H1 (cell line): ENCODE measurements at regions not wholly inside any gene's neighbourhood (a gene's known extent, or its start where the extent isn't known, plus 50 kb on each side); places are given as distances from the start of the nearest gene placed in this dataset.
"Not testable (repeated sequence)": the region's sequence is repeated elsewhere in the genome, so short reads cannot be mapped to it uniquely, and the experiment has no call there.

Experiments
- CTCF ChIA-PET: fragments of 300-600 bp; sonication (Branson Sonifier 250); formaldehyde crosslinking; loops from one replicate; lab custom pipeline; 2021; ENCODE audit not compliant: partially characterized antibody; lab: Charles Lee
- POLR2A ChIA-PET: fragments of 300-600 bp; sonication (Branson Sonifier 250); formaldehyde crosslinking; loops from one replicate; lab custom pipeline; 2021; ENCODE audit warnings: inconsistent platforms; ENCODE audit not compliant: partially characterized antibody; lab: Charles Lee
- DNase-seq, 2 experiments: peaks; one replicate each; pipeline versions ENCODE4 v3.0.0 to v3.0.0-alpha.2; 2010 to 2022; ENCODE audit warnings: low spot score in 2 of 2, low read depth in 1 of 2, mixed read lengths in 1 of 2
- FAIRE-seq: peaks from 2 replicates; lab custom pipeline; 2011; peaks lifted over from hg19 to GRCh38; lab: Jason Lieb, UNC
- H2AFZ ChIP-seq: 2 replicates; pipeline ENCODE4 v1.8.1; 2012; ENCODE audit warnings: low read length, inconsistent platforms
- H2AK5ac ChIP-seq: 2 replicates; pipeline ENCODE4 v1.6.1; 2013; ENCODE audit warnings: low read depth, low read length
- H2BK120ac ChIP-seq: replicated peaks from 2 replicates; pipeline ENCODE3; 2013; ENCODE audit warnings: low read depth, low read length, inconsistent platforms
- H2BK12ac ChIP-seq: 2 replicates; pipeline ENCODE4 v1.6.1; 2013; ENCODE audit warnings: low read depth, low read length
- H2BK15ac ChIP-seq: 2 replicates; pipeline ENCODE4 v1.6.1; 2013; ENCODE audit warnings: low read length
- H2BK20ac ChIP-seq: 2 replicates; pipeline ENCODE4 v1.6.1; 2013; ENCODE audit warnings: low read length
- H2BK5ac ChIP-seq: 2 replicates; pipeline ENCODE4 v1.6.1; 2013; ENCODE audit warnings: low read depth, low read length
- H3K14ac ChIP-seq: 2 replicates; pipeline ENCODE4 v1.6.1; 2013; ENCODE audit warnings: inconsistent platforms; ENCODE audit not compliant: insufficient read length
- H3K18ac ChIP-seq: 2 replicates; pipeline ENCODE4 v1.6.1; 2013; ENCODE audit warnings: low read length; ENCODE audit errors: extremely low read depth
- H3K23ac ChIP-seq: 2 replicates; pipeline ENCODE4 v1.6.1; 2013; ENCODE audit warnings: inconsistent platforms; ENCODE audit not compliant: insufficient read length
- H3K23me2 ChIP-seq: 2 replicates; pipeline ENCODE4 v1.6.1; 2013; ENCODE audit warnings: low read depth, low read length
- H3K27ac ChIP-seq: 2 replicates; pipeline ENCODE4 v1.6.1; 2011; ENCODE audit warnings: low read depth, low read length, inconsistent platforms
- H3K27me3 ChIP-seq, 4 experiments: replicated peaks in 1 of 4; 1 replicate in 1 of 4; 2 replicates in 3 of 4; pipeline versions ENCODE4 v1.6.1 to v1.8.1; 2011 to 2013; ENCODE audit warnings: low read length in 3 of 4, mild to moderate bottlenecking in 3 of 4, inconsistent platforms in 2 of 4, mixed read lengths in 2 of 4, moderate library complexity in 1 of 4; ENCODE audit not compliant: control insufficient read depth in 3 of 4, insufficient read depth in 3 of 4; ENCODE audit errors: extremely low read depth in 1 of 4
- H3K36me3 ChIP-seq, 4 experiments: 2 replicates each; pipeline versions ENCODE4 v1.6.1 to v1.8.1; 2011 to 2013; ENCODE audit warnings: mild to moderate bottlenecking in 4 of 4, low read length in 3 of 4, moderate library complexity in 2 of 4, control low read depth in 1 of 4, inconsistent platforms in 1 of 4; ENCODE audit not compliant: insufficient read depth in 4 of 4, control insufficient read depth in 2 of 4
- H3K4ac ChIP-seq: replicated peaks from 2 replicates; pipeline ENCODE3; 2013; ENCODE audit warnings: low read length, low read depth, mixed read lengths, inconsistent platforms; ENCODE audit not compliant: insufficient read length
- H3K4me1 ChIP-seq, 4 experiments: replicated peaks in 1 of 4; 1 replicate in 1 of 4; 2 replicates in 3 of 4; pipeline versions ENCODE4 v1.6.1 to v1.8.1; 2011 to 2013; ENCODE audit warnings: low read length in 3 of 4, inconsistent platforms in 2 of 4, mixed read lengths in 1 of 4; ENCODE audit not compliant: insufficient read depth in 4 of 4, control insufficient read depth in 3 of 4
- H3K4me2 ChIP-seq, 2 experiments: 2 replicates each; pipeline versions ENCODE4 v1.6.1 to v1.8.1; 2011 to 2013; ENCODE audit warnings: low read depth in 2 of 2, low read length in 2 of 2, control low read depth in 1 of 2, inconsistent platforms in 1 of 2, mild to moderate bottlenecking in 1 of 2; ENCODE audit not compliant: insufficient read depth in 1 of 2
- H3K4me3 ChIP-seq, 4 experiments: fragments of 200-600, 300-600 bp in 1 of 4; sonication (generic), shearing (Covaris generic), sonication (Bioruptor Twin) in 1 of 4; 2 replicates each; pipeline versions ENCODE4 v1.5.1 to v1.8.1; 2011 to 2016; ENCODE audit warnings: low read length in 4 of 4, low read depth in 3 of 4, control low read depth in 2 of 4, inconsistent platforms in 2 of 4, mild to moderate bottlenecking in 2 of 4, mixed read lengths in 1 of 4, moderate library complexity in 1 of 4; ENCODE audit not compliant: insufficient read depth in 2 of 4; ENCODE audit errors: extremely low read depth in 1 of 4
- H3K56ac ChIP-seq: replicated peaks from 2 replicates; pipeline ENCODE3; 2013; ENCODE audit warnings: low read depth, mild to moderate bottlenecking, mixed read lengths, low read length, inconsistent platforms; ENCODE audit not compliant: insufficient read length
- H3K79me1 ChIP-seq: 2 replicates; pipeline ENCODE4 v1.6.1; 2013; ENCODE audit warnings: low read depth, low read length, control low read depth
- H3K79me2 ChIP-seq, 2 experiments: 2 replicates each; pipeline versions ENCODE4 v1.6.1 to v1.8.1; 2012 to 2013; ENCODE audit warnings: low read length in 2 of 2, mild to moderate bottlenecking in 2 of 2, inconsistent platforms in 1 of 2; ENCODE audit not compliant: insufficient read depth in 2 of 2, control insufficient read depth in 1 of 2
- H3K9ac ChIP-seq, 4 experiments: replicated peaks in 1 of 4; 1 replicate in 1 of 4; 2 replicates in 3 of 4; pipeline versions ENCODE4 v1.6.1 to v1.8.1; 2011 to 2013; ENCODE audit warnings: low read depth in 3 of 4, low read length in 3 of 4, control low read depth in 2 of 4, mild to moderate bottlenecking in 2 of 4, moderate library complexity in 2 of 4, inconsistent platforms in 1 of 4; ENCODE audit errors: extremely low read depth in 1 of 4
- H3K9me3 ChIP-seq, 2 experiments: 2 replicates each; pipeline versions ENCODE4 v1.6.1 to v1.8.1; 2012 to 2013; ENCODE audit warnings: mild to moderate bottlenecking in 2 of 2, moderate library complexity in 2 of 2, control low read depth in 1 of 2, inconsistent platforms in 1 of 2, low read depth in 1 of 2, low read length in 1 of 2, mixed read lengths in 1 of 2; ENCODE audit not compliant: insufficient read depth in 2 of 2
- H4K20me1 ChIP-seq, 2 experiments: replicated peaks in 1 of 2; 2 replicates each; pipeline versions ENCODE3 to v1.8.1; 2011 to 2013; ENCODE audit warnings: inconsistent platforms in 2 of 2, low read length in 2 of 2, mild to moderate bottlenecking in 1 of 2; ENCODE audit not compliant: insufficient read depth in 2 of 2, control insufficient read depth in 1 of 2
- H4K5ac ChIP-seq: 2 replicates; pipeline ENCODE4 v1.6.1; 2013; ENCODE audit warnings: low read length, low read depth, mixed read lengths, inconsistent platforms; ENCODE audit not compliant: insufficient read length
- H4K8ac ChIP-seq: 2 replicates; pipeline ENCODE4 v1.8.0; 2013; ENCODE audit warnings: mild to moderate bottlenecking, moderate library complexity, low read length, inconsistent platforms; ENCODE audit not compliant: insufficient read depth; ENCODE audit errors: extremely low read depth
- H4K91ac ChIP-seq: replicated peaks from 2 replicates; pipeline ENCODE3; 2013; ENCODE audit warnings: low read length, mixed read lengths, inconsistent platforms; ENCODE audit not compliant: insufficient read length
- WGBS, 2 experiments: shearing (Covaris generic) in 1 of 2; methylation state at CpG; one replicate each; pipeline versions ENCODE4 v1.1.6 to v1.1.7; 2013 to 2015; ENCODE audit warnings: low lambda C conversion rate in 2 of 2, mixed read lengths in 2 of 2, inconsistent platforms in 1 of 2, low coverage in 1 of 2, missing lambda C conversion rate in 1 of 2; ENCODE audit not compliant: insufficient replicate concordance in 2 of 2, insufficient coverage in 1 of 2, insufficient read length in 1 of 2; ENCODE audit errors: extremely low coverage in 1 of 2, missing lambda C conversion rate in 1 of 2; 5-methylcytosine and 5-hydroxymethylcytosine counted together

GRCh38 chr21:13514308-13514707 lies 95.3 kb upstream of the POTED start:
- H4K20me1 ChIP-seq, H2BK20ac ChIP-seq, H4K5ac ChIP-seq, H3K79me2 ChIP-seq, H3K27ac ChIP-seq, H3K36me3 ChIP-seq, H3K4me1 ChIP-seq, H3K27me3 ChIP-seq, H3K14ac ChIP-seq, H2BK15ac ChIP-seq, H2AFZ ChIP-seq, H3K4ac ChIP-seq, POLR2A ChIA-PET, H3K4me3 ChIP-seq, H2BK120ac ChIP-seq, CTCF ChIA-PET, H3K4me2 ChIP-seq, FAIRE-seq, H2AK5ac ChIP-seq, H4K8ac ChIP-seq, H2BK12ac ChIP-seq, H2BK5ac ChIP-seq, H3K9ac ChIP-seq, H4K91ac ChIP-seq, H3K23ac ChIP-seq, H3K56ac ChIP-seq, H3K18ac ChIP-seq, H3K79me1 ChIP-seq, H3K23me2 ChIP-seq, DNase-seq: not testable (repeated sequence)
- WGBS, 2 experiments, result 83% methylated on average over 6 of the region's 6 CpGs; no CpG with 5 or more reads in 1 of the 2 experiments
- peaks cover 3 to 24% of the 10 kb centered on the region in 2 experiments; a peak in 2 of 4 replicates for H3K9me3 ChIP-seq

- H3K79me2 ChIP-seq, H3K14ac ChIP-seq, H2BK120ac ChIP-seq, H2AK5ac ChIP-seq, H3K18ac ChIP-seq, H3K36me3 ChIP-seq, H4K20me1 ChIP-seq, H2BK5ac ChIP-seq, FAIRE-seq, H2AFZ ChIP-seq, H2BK12ac ChIP-seq, H3K4me1 ChIP-seq, H2BK20ac ChIP-seq, H3K79me1 ChIP-seq, H4K8ac ChIP-seq, POLR2A ChIA-PET, H4K91ac ChIP-seq, H3K23ac ChIP-seq, H3K9ac ChIP-seq, H3K23me2 ChIP-seq, H3K4ac ChIP-seq, H3K56ac ChIP-seq, H2BK15ac ChIP-seq, H3K4me3 ChIP-seq, H3K27me3 ChIP-seq, H3K4me2 ChIP-seq, H3K27ac ChIP-seq, CTCF ChIA-PET, DNase-seq, H4K5ac ChIP-seq: not testable (repeated sequence)
- WGBS, 2 experiments, result 89% methylated on average over 14 of the region's 14 CpGs; no CpG with 5 or more reads in 1 of the 2 experiments
- peaks cover 3 to 30% of the 10 kb centered on the region in 2 experiments; a peak in 2 of 4 replicates for H3K9me3 ChIP-seq
Observed at GRCh38 chr21:13515980-13516379, 93.6 kb upstream of the POTED start.
